HS-5 (cell line): ENCODE measurements at regions not wholly inside any gene's neighbourhood (a gene's known extent, or its start where the extent isn't known, plus 50 kb on each side); places are given as distances from the start of the nearest gene placed in this dataset.
"Not testable (repeated sequence)": the region's sequence is repeated elsewhere in the genome, so short reads cannot be mapped to it uniquely, and the experiment has no call there.

Experiments used
- DNase-seq: peaks from one replicate; pipeline ENCODE4 v3.0.0-alpha.2; 2012; ENCODE audit warnings: low read depth

- DNase-seq: no peak
These were observed 633.1 kb downstream of the MATN1 start for GRCh38 chr1:30090162-30090820.

- no peak for DNase-seq
These were observed 634.4 kb downstream of the MATN1 start for GRCh38 chr1:30089024-30089430.

GRCh38 chr1:30088594-30088993, 634.8 kb downstream of the MATN1 start:
- DNase-seq: no peak

GRCh38 chr1:30087465-30087864, 635.9 kb downstream of the MATN1 start:
- no peak for DNase-seq

- no peak for DNase-seq
These were observed 637.3 kb downstream of the MATN1 start for GRCh38 chr1:30085811-30086770.

GRCh38 chr1:30084909-30085571, 638.3 kb downstream of the MATN1 start:
- DNase-seq: no peak

GRCh38 chr1:30083800-30084464, 639.5 kb downstream of the MATN1 start:
- peak; percentile 22 for DNase-seq

GRCh38 chr1:30081379-30082102, 641.8 kb downstream of the MATN1 start:
- DNase-seq: no peak

GRCh38 chr1:30075916-30076315, 647.5 kb downstream of the MATN1 start:
- DNase-seq: not testable (repeated sequence)

GRCh38 chr1:30068787-30069472, 654.5 kb downstream of the MATN1 start:
- DNase-seq: no peak

GRCh38 chr1:30064547-30064946, 658.8 kb downstream of the MATN1 start:
- no peak for DNase-seq

- no peak for DNase-seq
These were observed 659.6 kb downstream of the MATN1 start for GRCh38 chr1:30063621-30064280.

GRCh38 chr1:30061292-30062220, 661.8 kb downstream of the MATN1 start:
- DNase-seq: no peak

GRCh38 chr1:30060738-30061137, 662.6 kb downstream of the MATN1 start:
- no peak for DNase-seq

- peak; percentile 47 for DNase-seq
These were observed 664.4 kb downstream of the MATN1 start for GRCh38 chr1:30058970-30059369.

GRCh38 chr1:30054126-30054525, 669.3 kb downstream of the MATN1 start:
- DNase-seq: no peak

- DNase-seq: no peak
These were observed 671.2 kb downstream of the MATN1 start for GRCh38 chr1:30052178-30052577.

GRCh38 chr1:30051777-30052176, 671.6 kb downstream of the MATN1 start:
- no peak for DNase-seq

GRCh38 chr1:30049748-30050296, 673.6 kb downstream of the MATN1 start:
- DNase-seq: no peak
